Activated CD8-positive, alpha-beta memory T cell treated with anti-CD3 and anti-CD28 coated beads, Interleukin-2, amount 50 U/mL, for 48 hours (primary cell): ENCODE measurements at regions not wholly inside any gene's neighbourhood (a gene's known extent, or its start where the extent isn't known, plus 50 kb on each side); places are given as distances from the start of the nearest gene placed in this dataset.
"Not testable (repeated sequence)": the region's sequence is repeated elsewhere in the genome, so short reads cannot be mapped to it uniquely, and the experiment has no call there.

Source experiments
- DNase-seq: peaks from one replicate; pipeline ENCODE4 v3.0.0-alpha.2; 2020

GRCh38 chr11:116357784-116358544, 414.8 kb downstream of the BUD13 start:
- peak; percentile 54 for DNase-seq

DNA sequence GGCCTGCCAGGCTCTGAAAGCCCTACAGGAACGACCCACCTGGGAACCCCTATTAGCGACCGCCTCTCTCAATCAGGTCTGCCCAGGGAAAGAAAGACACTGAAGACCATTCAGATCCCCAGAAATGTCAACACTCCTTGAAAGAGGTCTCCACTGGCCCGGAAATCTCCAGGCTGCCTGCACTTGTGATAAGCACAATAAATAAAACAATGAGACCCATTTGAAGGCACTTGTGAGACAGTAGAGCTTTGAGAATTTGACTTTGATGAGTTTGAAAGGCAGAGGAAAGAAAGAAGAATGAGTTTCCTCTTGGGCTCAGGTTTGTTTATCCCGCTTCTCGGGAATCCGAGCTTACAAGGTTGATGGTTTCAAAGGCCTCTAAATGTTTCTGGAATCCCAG, 416.3 kb downstream of the BUD13 start:
- DNase-seq = no peak

- DNase-seq = no peak
These were observed 417.7 kb downstream of the BUD13 start for GRCh38 chr11:116355104-116355503.

DNA sequence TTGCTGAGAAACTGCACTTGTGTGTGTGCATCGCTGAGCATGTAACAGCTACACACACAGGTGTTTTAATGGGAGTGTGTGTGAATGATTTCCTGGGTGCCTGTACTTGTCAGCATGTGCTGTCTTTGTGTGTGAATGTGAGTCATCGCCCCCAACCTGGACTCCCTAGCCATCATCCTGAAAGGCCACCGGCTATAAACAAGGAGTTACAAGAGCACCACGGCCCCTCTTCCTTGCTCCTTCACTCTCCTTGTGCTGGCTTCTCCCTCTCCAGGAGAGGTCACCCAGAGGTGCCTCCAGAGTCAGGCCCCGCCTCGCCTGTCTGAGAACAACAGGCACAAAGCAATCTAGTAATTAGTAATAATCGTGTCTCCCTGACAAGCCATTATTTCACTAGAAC, 419.2 kb downstream of the BUD13 start:
- no peak for DNase-seq

- DNase-seq = no peak
These were observed 419.9 kb downstream of the BUD13 start for GRCh38 chr11:116352881-116353280.

- DNase-seq = no peak
These were observed 424.6 kb downstream of the BUD13 start for GRCh38 chr11:116348226-116348625.

GRCh38 chr11:116345575-116345974, 427.2 kb downstream of the BUD13 start:
- no peak for DNase-seq

DNA sequence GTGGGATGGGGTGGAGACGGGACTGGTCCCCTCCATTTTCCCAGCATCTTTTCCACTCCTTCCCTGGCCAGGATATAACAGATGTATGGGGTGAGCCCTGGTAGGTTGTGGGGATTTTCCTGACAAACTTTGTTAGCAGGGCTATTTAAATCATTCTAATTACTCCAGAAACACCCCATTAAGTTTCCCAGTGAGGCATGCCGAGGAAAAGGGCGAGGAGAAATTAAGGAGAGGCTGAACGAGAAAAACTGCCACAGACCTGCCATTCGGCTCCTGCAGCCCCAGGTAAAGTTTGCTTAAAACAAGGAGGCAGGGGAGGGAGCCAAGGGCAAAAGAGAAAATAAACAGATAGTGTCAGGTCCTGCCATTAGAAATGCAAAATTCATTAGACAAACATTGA, 428.2 kb downstream of the BUD13 start:
- DNase-seq = no peak

GRCh38 chr11:116343270-116343669, 429.5 kb downstream of the BUD13 start:
- no peak for DNase-seq

GRCh38 chr11:116342148-116342547, 430.6 kb downstream of the BUD13 start:
- DNase-seq = no peak

DNA sequence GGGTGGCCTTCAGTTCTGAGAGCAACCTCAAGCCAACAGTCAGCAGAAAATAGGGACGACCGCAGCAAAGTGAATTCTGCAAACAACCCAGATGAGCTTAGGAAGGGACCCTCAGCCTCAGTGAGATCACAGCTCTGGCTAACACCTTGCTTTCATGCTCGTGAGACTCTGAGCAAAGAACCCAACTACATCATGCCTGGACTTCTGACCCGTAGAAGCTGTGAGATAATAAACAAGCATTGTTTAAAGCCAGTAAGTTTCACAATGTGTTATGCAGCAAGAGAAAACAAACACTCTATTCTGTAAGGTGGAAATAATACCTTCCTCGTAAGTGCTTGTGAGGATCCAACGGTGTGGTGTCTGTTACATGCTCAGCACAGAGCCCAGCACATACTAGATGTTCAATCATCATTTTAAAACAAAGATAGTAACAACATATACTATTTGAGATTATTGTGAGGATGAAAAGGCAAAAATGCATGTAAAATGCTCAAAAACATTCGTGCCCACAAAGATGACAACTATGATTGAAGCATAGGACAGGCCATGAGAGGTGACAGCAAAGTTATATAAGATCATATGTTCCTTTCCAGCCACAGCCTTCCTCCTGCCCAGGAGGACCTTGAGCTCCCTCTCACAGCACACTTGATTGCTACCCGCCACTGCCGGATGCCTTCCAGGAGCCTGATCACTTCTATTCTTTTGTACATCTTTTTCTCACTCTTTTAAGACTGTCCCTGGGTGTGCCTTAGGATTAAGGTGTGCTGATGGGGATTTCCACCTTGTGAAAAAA, 433.3 kb downstream of the BUD13 start:
- DNase-seq = no peak

GRCh38 chr11:116338500-116338899, 434.3 kb downstream of the BUD13 start:
- not testable (repeated sequence) for DNase-seq

DNA sequence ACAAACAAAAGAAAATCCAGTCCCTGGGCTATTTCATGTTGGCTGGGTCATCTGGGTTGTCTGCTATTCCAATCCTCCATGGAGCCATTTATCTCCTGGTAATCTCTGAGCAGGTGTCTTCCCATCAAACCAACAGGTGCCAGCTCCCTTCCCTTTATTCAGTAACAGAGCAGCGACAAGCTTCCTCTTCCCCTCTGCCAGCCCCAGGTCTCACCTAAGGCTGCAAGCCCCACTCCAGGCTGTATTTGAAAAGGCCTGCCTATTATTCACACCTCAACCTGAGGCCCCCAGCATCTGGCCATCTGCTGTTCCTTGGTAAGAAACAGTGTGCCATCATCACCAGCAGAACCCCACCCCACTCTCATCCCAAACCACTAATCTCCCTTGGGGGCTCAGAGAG, 436.2 kb downstream of the BUD13 start:
- no peak for DNase-seq

DNA sequence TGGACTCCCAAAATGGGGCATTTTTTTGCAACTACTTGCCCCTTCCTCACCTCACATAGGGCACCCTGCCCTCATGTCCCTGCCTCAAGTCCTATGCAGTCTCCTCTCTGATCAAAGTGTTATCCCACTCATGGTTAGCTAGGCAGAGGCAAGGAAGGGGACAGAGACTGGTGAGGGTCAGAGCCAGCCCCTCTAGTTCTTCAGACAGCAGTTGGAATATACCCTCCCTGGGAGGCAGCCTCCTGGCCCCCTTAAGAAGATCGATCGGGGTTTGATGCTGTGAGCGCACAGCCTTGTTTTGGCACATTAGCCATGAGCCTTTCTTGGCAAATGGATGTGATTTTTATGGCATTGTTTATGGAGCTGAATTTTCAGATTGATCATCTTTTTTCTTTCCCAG, 436.9 kb downstream of the BUD13 start:
- DNase-seq = no peak

- DNase-seq = no peak
These were observed 437.7 kb downstream of the BUD13 start for GRCh38 chr11:116335078-116335477.

GRCh38 chr11:116334596-116334995, 438.2 kb downstream of the BUD13 start:
- DNase-seq = no peak

DNA sequence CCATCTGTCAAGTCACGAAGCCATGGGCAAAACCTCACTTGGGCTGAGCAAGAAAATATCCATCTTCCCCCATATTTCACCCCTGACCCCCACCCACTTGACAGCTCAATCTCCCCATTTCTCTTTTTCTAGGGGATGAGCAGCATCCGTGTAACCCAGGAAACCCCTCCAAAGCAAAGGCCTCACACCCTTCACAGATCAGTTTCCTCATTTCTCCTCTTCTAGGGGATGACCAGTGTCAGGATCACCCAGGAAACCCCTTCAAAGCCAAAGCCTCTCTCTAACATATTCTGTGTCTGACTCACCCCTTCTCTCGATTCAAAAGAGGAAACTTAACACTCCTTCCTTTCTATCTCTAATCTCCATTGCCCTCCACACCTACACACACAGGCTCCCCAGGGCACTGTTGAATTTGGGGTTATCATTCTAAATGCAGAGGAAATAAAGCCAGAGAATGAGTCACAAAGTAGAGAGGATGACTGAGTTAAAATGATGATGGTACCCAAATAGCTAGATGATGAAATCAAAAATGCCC, 439.7 kb downstream of the BUD13 start:
- DNase-seq = no peak

- no peak for DNase-seq
These were observed 440.4 kb downstream of the BUD13 start for GRCh38 chr11:116332391-116332790.

GRCh38 chr11:116331381-116331780, 441.4 kb downstream of the BUD13 start:
- DNase-seq = no peak

DNA sequence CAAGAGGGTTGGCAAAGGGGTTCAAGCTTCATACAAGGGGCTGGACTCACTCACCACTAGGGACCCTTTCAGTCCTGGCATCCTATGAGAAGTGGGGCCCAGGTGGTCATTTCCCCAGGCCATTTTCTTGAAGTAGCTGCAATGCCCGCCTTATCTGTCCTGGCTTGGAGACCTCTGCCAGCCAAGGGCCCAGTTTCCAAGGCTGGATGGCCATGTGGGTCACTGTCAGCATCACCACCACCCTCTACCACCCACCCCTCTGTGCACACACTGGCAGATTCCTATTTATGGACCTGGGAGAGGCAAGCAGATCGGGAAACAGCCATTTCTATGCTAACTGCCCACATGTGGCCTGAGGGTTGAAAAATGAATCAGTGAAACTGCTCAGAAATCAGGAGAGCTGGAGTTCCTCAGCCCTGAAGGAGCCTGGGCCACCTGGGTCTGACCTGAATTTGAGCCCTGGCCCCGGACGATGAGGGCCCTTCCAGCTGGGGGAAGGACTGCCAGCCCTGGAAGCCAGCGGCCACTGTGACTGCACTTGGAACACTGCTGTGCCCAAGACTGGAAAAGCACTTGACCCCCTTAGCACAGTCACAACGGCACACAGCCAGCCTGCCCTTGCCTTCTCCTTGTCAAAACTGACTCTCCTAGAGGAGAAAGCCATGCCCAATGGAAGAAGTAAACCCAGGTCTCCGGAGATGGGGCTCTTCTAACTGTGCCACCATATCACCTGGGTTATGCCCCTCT, 442.2 kb downstream of the BUD13 start:
- no peak for DNase-seq

- no peak for DNase-seq
These were observed 443.3 kb downstream of the BUD13 start for GRCh38 chr11:116329354-116330090.

DNA sequence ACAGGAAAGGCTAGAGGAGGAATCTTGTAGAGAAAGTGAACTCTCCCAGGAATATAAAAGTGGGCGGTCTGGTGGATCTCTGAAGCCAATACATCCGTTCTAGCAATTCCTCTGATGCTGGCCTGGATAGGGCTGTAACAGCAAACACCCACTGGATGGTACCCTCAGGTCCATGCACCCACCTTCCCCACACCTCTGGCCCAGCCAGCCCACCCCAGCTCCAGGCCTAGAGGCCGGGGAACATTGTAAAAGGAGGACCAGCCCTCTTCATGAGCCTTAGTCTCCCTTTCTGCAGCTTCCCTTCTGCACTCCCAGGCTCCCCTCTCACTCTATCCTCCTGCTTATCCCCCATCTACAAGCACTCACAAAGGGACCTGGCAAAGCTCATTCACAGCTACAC, 443.9 kb downstream of the BUD13 start:
- DNase-seq = no peak

- DNase-seq = no peak
These were observed 444.4 kb downstream of the BUD13 start for GRCh38 chr11:116328391-116328790.
